ENCODE measurements at regions not wholly inside any gene's neighbourhood (a gene's known extent, or its start where the extent isn't known, plus 50 kb on each side); places are given as distances from the start of the nearest gene placed in this dataset.
"Not testable (repeated sequence)": the region's sequence is repeated elsewhere in the genome, so short reads cannot be mapped to it uniquely, and the experiment has no call there.

DNA sequence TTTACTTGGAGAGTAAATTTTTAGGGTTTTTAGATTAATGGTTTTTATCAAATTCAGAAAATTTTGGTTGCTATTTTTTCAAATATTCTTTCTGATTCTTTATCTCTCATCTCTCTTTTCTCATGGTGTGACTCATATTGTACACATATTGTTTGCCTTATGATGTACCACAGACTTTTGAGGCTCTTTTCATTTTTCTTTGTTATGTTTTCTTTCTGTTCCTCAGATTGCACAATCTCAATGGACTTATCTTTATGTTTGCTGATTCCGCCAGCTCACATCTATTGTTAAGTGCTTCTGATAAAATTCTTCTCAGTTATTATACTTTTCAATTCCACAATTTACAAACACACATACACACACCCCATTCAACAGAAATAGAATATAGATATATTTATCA lies 168.2 kb upstream of the IGFBP3 start (continued):
- TF ChIP-seq ZFX (IDR thresholded peaks at IDR 0.05): no peak

DNA sequence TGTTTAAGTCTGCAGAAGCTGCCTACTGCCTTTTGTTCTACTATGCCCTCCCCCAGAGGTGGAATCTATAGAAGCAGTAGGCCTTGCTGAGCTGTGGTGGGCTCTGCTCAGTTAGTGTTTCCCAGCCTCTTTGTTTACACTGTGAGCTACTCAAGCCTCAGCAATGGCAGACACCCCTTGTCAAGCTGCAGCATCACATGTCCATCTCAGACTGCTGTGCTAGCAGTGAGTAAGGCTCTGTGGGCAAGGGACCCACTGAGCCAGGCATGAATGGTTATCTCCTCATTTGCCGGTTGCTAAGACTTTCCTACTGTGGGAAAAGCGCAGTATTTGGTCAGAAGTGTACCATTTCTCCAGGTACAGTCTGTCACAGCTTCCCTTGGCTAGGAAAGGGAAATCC lies 167.4 kb upstream of the IGFBP3 start:
- H3K4me2 ChIP-seq (ENCODE audit: low read length); H3K27me3 ChIP-seq (ENCODE audit: insufficient read depth, low read length); BruUV-seq (replicated peaks); CTCF ChIA-PET; H3K36me3 ChIP-seq (ENCODE audit: control insufficient read depth in 1 of 2, insufficient read depth in 2 of 2, low read length in 2 of 2); H2AFZ ChIP-seq (ENCODE audit: low read depth, low read length, poor library complexity, severe bottlenecking); RAD21 ChIA-PET (ENCODE audit: low non-redundant PET in 1 of 2, low total read pairs in 2 of 2, uncharacterized antibody in 2 of 2, unreplicated experiment in 2 of 2); H3K9me3 ChIP-seq (ENCODE audit: control insufficient read depth in 1 of 2, insufficient read depth in 1 of 2, low read depth in 1 of 2, low read length in 2 of 2); intact Hi-C loops (cut with micrococcal nuclease); DNase-seq (ENCODE audit: low read depth, low spot score); H3K9me2 ChIP-seq (ENCODE audit: insufficient read depth); H3K4me1 ChIP-seq (ENCODE audit: control insufficient read depth in 1 of 2, insufficient read depth in 2 of 2, low read length in 2 of 2); ATAC-seq; H3K4me3 ChIP-seq (replicated peaks in 1 of 2; ENCODE audit: low read depth in 1 of 2, low read length in 2 of 2); H3K9ac ChIP-seq (ENCODE audit: low read length); H4K20me1 ChIP-seq (ENCODE audit: insufficient read depth); H3K27ac ChIP-seq (ENCODE audit: low read depth, low read length); H3K79me2 ChIP-seq (ENCODE audit: insufficient read depth, low read length); POLR2A ChIA-PET: not testable (repeated sequence)

DNA sequence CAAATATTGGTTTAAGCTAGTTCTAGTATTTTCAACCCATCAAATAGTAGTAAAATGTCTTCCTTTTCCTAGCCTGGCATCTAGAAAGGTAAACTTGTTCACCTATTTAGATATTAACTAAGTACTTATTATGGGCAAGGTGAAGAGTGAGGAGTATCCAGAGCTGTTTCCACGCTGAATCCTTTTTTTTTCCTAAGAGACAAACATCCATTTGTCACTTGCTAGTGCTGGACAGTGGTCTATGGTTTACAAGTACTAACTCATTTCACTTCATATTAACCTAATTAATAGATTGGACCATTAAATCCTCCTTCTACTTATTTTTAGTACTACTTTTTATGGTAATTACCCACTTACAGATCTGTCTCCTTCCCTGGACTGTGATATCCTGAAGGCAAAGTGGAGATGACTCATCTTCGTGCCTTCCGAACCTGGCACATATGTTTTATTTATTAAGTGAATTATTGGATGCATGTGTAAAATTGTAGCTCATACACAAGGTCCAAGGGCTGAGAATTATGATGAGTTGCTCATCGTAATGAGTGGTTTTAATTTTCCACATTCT lies 159.6 kb upstream of the IGFBP3 start:
- Histone ChIP-seq H3K27me3 (ENCODE audit: insufficient read depth, low read length) (no peaks in the 10 kb centered on the region), H3K27ac (ENCODE audit: low read depth, low read length) (no peak overlapping the region), H3K79me2 (ENCODE audit: insufficient read depth, low read length) (no peaks in the 10 kb centered on the region), H3K9me2 (ENCODE audit: insufficient read depth) (no peaks in the 10 kb centered on the region), H4K20me1 (ENCODE audit: insufficient read depth) (no peaks in the 10 kb centered on the region), H3K9ac (ENCODE audit: low read length) (no peak overlapping the region), H2AFZ (ENCODE audit: low read depth, low read length, poor library complexity, severe bottlenecking) (no peak overlapping the region), H3K36me3 (ENCODE audit: control insufficient read depth in 1 of 2, insufficient read depth in 2 of 2, low read length in 2 of 2) (no peaks in the 10 kb centered on the region), H3K9me3 (ENCODE audit: control insufficient read depth in 1 of 2, insufficient read depth in 1 of 2, low read depth in 1 of 2, low read length in 2 of 2) (no peaks in the 10 kb centered on the region), H3K4me1 (ENCODE audit: control insufficient read depth in 1 of 2, insufficient read depth in 2 of 2, low read length in 2 of 2) (no peaks in the 10 kb centered on the region), H3K4me2 (ENCODE audit: low read length) (no peak overlapping the region), H3K4me3 (replicated peaks in 1 of 2; ENCODE audit: low read depth in 1 of 2, low read length in 2 of 2) (no peak overlapping the region)
- ATAC-seq (no peak), DNase-seq (ENCODE audit: low read depth, low spot score) (no peak)
- BruUV-seq (replicated peaks): no TSS peak
- ChIA-PET RAD21 (ENCODE audit: low non-redundant PET in 1 of 2, low total read pairs in 2 of 2, uncharacterized antibody in 2 of 2, unreplicated experiment in 2 of 2) (no interaction called here), POLR2A (no interaction called here), CTCF (interaction anchor here (1.0 kb wide), 1 partner anchor 27 kb away, joined by 3 read pairs; no protein-coding TSS in a partner anchor)
- intact Hi-C loops (cut with micrococcal nuclease): no loop called here
- TF ChIP-seq SIN3A (IDR thresholded peaks at IDR 0.05; ENCODE audit: low read depth): no peak
- TF ChIP-seq SRF (IDR thresholded peaks at IDR 0.05; ENCODE audit: low read depth): no peak
- no peak for TF ChIP-seq EZH2phosphoT487 (IDR thresholded peaks at IDR 0.05; ENCODE audit: borderline replicate concordance)
- no peak for TF ChIP-seq SP1 (IDR thresholded peaks at IDR 0.05; ENCODE audit: low read depth)
- TF ChIP-seq EZH2 (IDR thresholded peaks at IDR 0.05): no peak
- TF ChIP-seq CEBPB (IDR thresholded peaks at IDR 0.05; ENCODE audit: low read depth): no peak
